ENCODE measurements at regions not wholly inside any gene's neighbourhood (a gene's known extent, or its start where the extent isn't known, plus 50 kb on each side); places are given as distances from the start of the nearest gene placed in this dataset.

DNA sequence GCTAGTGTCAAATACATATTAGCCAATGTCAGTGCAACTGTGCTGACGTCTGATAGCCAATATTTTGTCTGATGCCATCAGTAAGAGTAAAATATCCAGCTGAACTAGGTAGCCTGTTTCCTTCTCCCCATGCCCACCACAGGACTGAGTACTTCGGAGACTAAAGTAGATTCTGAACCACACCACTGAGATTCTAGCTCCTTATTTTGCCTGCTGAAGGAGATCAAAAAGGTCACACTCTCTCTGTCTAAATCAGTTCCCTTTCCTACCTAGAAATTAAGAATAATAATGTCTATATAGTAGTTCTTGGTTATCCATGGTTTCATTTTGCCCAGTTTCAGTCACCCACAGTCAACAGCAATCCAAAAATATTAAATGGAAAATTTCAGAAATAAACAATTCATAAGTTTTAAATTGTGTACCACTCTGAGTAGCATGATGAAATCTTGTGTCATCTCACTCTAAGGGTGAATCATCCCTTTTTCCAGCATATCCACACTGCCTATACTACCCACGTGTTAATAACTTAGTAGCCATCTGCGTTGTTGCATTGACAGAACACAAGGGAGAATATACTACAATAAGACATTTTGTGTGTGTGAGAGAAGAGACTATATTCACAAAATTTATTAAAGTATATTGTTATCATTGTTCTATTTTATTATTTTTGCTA lies 1043.3 kb upstream of the PIK3C3 start:
- TF ChIP-seq CTCF (IDR thresholded peaks at IDR 0.05) (no peak), POLR2A (IDR thresholded peaks at IDR 0.05) (no peak)

All from sigmoid colon (tissue), 3 donors.